ENCODE measurements at regions not wholly inside any gene's neighbourhood (a gene's known extent, or its start where the extent isn't known, plus 50 kb on each side); places are given as distances from the start of the nearest gene placed in this dataset.

GRCh38 chr13:61500176-61500575 lies 84.5 kb upstream of the PCDH20 start:
- TF ChIP-seq, protein P1, sequence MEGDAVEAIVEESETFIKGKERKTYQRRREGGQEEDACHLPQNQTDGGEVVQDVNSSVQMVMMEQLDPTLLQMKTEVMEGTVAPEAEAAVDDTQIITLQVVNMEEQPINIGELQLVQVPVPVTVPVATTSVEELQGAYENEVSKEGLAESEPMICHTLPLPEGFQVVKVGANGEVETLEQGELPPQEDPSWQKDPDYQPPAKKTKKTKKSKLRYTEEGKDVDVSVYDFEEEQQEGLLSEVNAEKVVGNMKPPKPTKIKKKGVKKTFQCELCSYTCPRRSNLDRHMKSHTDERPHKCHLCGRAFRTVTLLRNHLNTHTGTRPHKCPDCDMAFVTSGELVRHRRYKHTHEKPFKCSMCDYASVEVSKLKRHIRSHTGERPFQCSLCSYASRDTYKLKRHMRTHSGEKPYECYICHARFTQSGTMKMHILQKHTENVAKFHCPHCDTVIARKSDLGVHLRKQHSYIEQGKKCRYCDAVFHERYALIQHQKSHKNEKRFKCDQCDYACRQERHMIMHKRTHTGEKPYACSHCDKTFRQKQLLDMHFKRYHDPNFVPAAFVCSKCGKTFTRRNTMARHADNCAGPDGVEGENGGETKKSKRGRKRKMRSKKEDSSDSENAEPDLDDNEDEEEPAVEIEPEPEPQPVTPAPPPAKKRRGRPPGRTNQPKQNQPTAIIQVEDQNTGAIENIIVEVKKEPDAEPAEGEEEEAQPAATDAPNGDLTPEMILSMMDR (IDR thresholded peaks at IDR 0.05; ENCODE audit: low read depth, low read length, missing input control) = no peak
- TF ChIP-seq MAX (IDR thresholded peaks at IDR 0.05) (no peak), JUND (IDR thresholded peaks at IDR 0.05) (no peak), HNF4A (conservative IDR thresholded peaks at IDR 0.05) (no peak), GABPA (IDR thresholded peaks at IDR 0.05 in 1 of 2, conservative IDR thresholded peaks at IDR 0.05 in 1 of 2) (no peak), YY1 (IDR thresholded peaks at IDR 0.05) (no peak), REST (IDR thresholded peaks at IDR 0.05) (no peak), EGR1 (IDR thresholded peaks at IDR 0.05; ENCODE audit: low read depth in 2 of 2) (no peak), TAF1 (conservative IDR thresholded peaks at IDR 0.05) (no peak), RAD21 (IDR thresholded peaks at IDR 0.05) (no peak), FOXA1 (IDR thresholded peaks at IDR 0.05) (no peak)
- TF ChIP-seq, protein P2, sequence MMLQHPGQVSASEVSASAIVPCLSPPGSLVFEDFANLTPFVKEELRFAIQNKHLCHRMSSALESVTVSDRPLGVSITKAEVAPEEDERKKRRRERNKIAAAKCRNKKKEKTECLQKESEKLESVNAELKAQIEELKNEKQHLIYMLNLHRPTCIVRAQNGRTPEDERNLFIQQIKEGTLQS (IDR thresholded peaks at IDR 0.05) = no peak

Measured in liver (tissue), 3 donors.